HepG2 (cell line): ENCODE measurements at regions not wholly inside any gene's neighbourhood (a gene's known extent, or its start where the extent isn't known, plus 50 kb on each side); places are given as distances from the start of the nearest gene placed in this dataset.

Source experiments
- ATAC-seq: fragments of 200-7000 bp; cut with Tn5 transposase; 3 replicates; pipeline ENCODE4 v1.9.1; 2020; ENCODE audit warnings: mild to moderate bottlenecking, moderate library complexity
- BruUV-seq: library from RNA; stranded (reverse); fragments of 400-500 nt; replicated peaks from 2 replicates; lab custom pipeline; 2021; lab: Mats Ljungman, UMichigan
- CTCF ChIA-PET: fragments of 300-600 bp; formaldehyde crosslinking; extraction: SDS; loops from one replicate; lab custom pipeline; 2021; ENCODE audit warnings: low total read pairs, inconsistent platforms, low intra/inter-chr PET ratio; lab: Yijun Ruan, JAX
- POLR2A ChIA-PET: fragments of 350-600 bp; sonication (Branson Sonifier 250); formaldehyde crosslinking; loops from one replicate; lab custom pipeline; 2020; ENCODE audit warnings: antibody characterized with exemption, inconsistent platforms; lab: Yijun Ruan, JAX
- DNase-seq: peaks from one replicate; pipeline ENCODE4 v3.0.0-alpha.2; 2015; ENCODE audit warnings: low spot score
- FAIRE-seq: peaks from 3 replicates; lab custom pipeline; 2011; peaks lifted over from hg19 to GRCh38; lab: Jason Lieb, UNC
- H2AFZ ChIP-seq: one replicate; pipeline ENCODE4 v1.6.1; 2011; ENCODE audit warnings: low read length, inconsistent platforms
- H3K27ac ChIP-seq: fragments of 300-600 bp; 3 replicates; pipeline ENCODE4 v1.8.0; 2011; ENCODE audit warnings: mixed run types, mild to moderate bottlenecking, mixed read lengths, low read length, inconsistent platforms; ENCODE audit not compliant: insufficient read depth; ENCODE audit errors: extremely low read length
- H3K27me3 ChIP-seq, 2 experiments: fragments of 200-600 bp in 1 of 2; 2 replicates in 1 of 2; 3 replicates in 1 of 2; pipeline versions ENCODE4 v1.6.0 to v1.8.0; 2011; ENCODE audit warnings: low read length in 2 of 2, mild to moderate bottlenecking in 2 of 2, moderate library complexity in 2 of 2, inconsistent platforms in 1 of 2; ENCODE audit not compliant: insufficient read depth in 2 of 2, control insufficient read depth in 1 of 2
- H3K36me3 ChIP-seq, 2 experiments: fragments of 200-600 bp in 1 of 2; replicated peaks in 1 of 2; 2 replicates in 1 of 2; 3 replicates in 1 of 2; pipeline versions ENCODE4 v1.5.1 to v1.8.0; 2011; ENCODE audit warnings: low read length in 2 of 2, inconsistent platforms in 1 of 2; ENCODE audit not compliant: insufficient read depth in 2 of 2, control insufficient read depth in 1 of 2
- H3K4me1 ChIP-seq: 2 replicates; pipeline ENCODE4 v1.5.1; 2012; ENCODE audit warnings: low read length, inconsistent platforms; ENCODE audit not compliant: insufficient read depth
- H3K4me2 ChIP-seq: 2 replicates; pipeline ENCODE4 v1.6.0; 2011; ENCODE audit warnings: low read depth, low read length, inconsistent platforms
- H3K4me3 ChIP-seq, 3 experiments: fragments of 200-600 bp in 1 of 3; sonication (generic), shearing (Covaris generic) in 1 of 3; replicated peaks in 1 of 3; 2 replicates each; pipeline ENCODE4 v1.5.1; 2011 to 2016; ENCODE audit warnings: low read length in 3 of 3, inconsistent platforms in 2 of 3, low read depth in 2 of 3, mild to moderate bottlenecking in 2 of 3, control low read depth in 1 of 3, mixed read lengths in 1 of 3; ENCODE audit not compliant: insufficient read depth in 1 of 3
- H3K79me2 ChIP-seq: one replicate; pipeline ENCODE4 v1.6.1; 2011; ENCODE audit warnings: low read length, inconsistent platforms; ENCODE audit not compliant: insufficient read depth
- H3K9ac ChIP-seq: 2 replicates; pipeline ENCODE4 v1.6.0; 2011; ENCODE audit warnings: mild to moderate bottlenecking, low read depth, low read length, inconsistent platforms; ENCODE audit not compliant: insufficient read depth
- H3K9me3 ChIP-seq: 2 replicates; pipeline ENCODE4 v1.5.1; 2012; ENCODE audit warnings: mild to moderate bottlenecking, low read length
- H4K20me1 ChIP-seq: 2 replicates; pipeline ENCODE4 v1.6.0; 2011; ENCODE audit warnings: inconsistent platforms, mild to moderate bottlenecking, low read length, moderate library complexity; ENCODE audit not compliant: insufficient read depth
- E2F1 ChIP-seq: sonication (generic); formaldehyde crosslinking; IDR thresholded peaks from 2 replicates; pipeline ENCODE4 v1.5.0; 2020; ENCODE audit warnings: missing genetic modification reagents
- FLYWCH1 ChIP-seq: sonication (generic); formaldehyde crosslinking; IDR thresholded peaks from 2 replicates; pipeline ENCODE4 v1.8.1; 2023; ENCODE audit warnings: mild to moderate bottlenecking, missing genetic modification reagents
- MXI1 ChIP-seq: IDR thresholded peaks from 3 replicates; pipeline ENCODE4 v1.6.1; 2012; ENCODE audit warnings: low read depth, low read length, inconsistent platforms, borderline replicate concordance
- NPAS2 ChIP-seq: sonication (generic); formaldehyde crosslinking; IDR thresholded peaks from 2 replicates; pipeline ENCODE4 v1.8.0; 2022; ENCODE audit warnings: mild to moderate bottlenecking, missing genetic modification reagents, borderline replicate concordance
- NRL ChIP-seq: sonication (generic); formaldehyde crosslinking; IDR thresholded peaks from 2 replicates; pipeline ENCODE4 v1.5.0; 2020; ENCODE audit warnings: missing genetic modification reagents, mild to moderate bottlenecking, moderate library complexity, borderline replicate concordance
- RORA ChIP-seq: sonication (generic); formaldehyde crosslinking; IDR thresholded peaks from 2 replicates; pipeline ENCODE4 v1.5.0; 2020; ENCODE audit warnings: mild to moderate bottlenecking, missing genetic modification reagents, moderate library complexity
- THAP8 ChIP-seq: sonication (generic); formaldehyde crosslinking; IDR thresholded peaks from 2 replicates; pipeline ENCODE4 v1.5.1; 2020; ENCODE audit warnings: missing genetic modification reagents, mild to moderate bottlenecking, borderline replicate concordance
- ZNF7 ChIP-seq: IDR thresholded peaks from 2 replicates; pipeline ENCODE4 v1.6.1; 2016; ENCODE audit warnings: missing biosample characterization, missing genetic modification reagents
- WGBS: methylation state at CpG from one replicate; pipeline ENCODE4 v1.1.6; 2017; ENCODE audit warnings: low lambda C conversion rate; 5-methylcytosine and 5-hydroxymethylcytosine counted together
- in situ Hi-C: cut with HindIII; loops from 2 replicates; pipeline ENCODE4 v1.10.0; 2017; ENCODE audit warnings: low pct_unique_long_range_greater_than_20kb; ENCODE audit not compliant: extremely low pct_ligation_motif_present
- intact Hi-C: fragments of 100-400 bp; cut with micrococcal nuclease; formaldehyde crosslinking; loops from one replicate; pipeline ENCODE4 v1.10.0; 2022; ENCODE audit not compliant: unreplicated experiment

DNA sequence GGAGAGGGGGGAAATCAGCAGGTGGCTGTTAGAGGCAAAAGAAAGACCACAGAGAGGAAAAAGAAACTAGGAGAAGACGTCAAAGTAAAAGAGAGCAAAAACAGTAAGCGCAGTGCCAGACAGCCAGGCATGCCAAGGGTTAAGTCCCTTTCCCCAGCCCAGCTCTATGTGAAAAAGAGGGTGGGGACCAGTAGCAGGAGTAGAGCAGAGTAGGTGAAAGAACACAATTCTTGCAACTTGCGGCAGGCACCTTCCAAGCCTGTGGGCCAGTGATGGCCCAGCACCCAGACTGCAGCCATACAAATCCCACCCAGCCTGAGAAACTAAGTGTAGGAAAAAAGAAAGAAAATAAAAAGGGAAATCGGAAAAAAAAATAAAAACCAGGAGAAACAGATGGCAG is 64.2 kb upstream of the ZNF85 start:
- H3K9me3 ChIP-seq: peaks cover 56% of the 10 kb centered on the region
- POLR2A ChIA-PET: no interaction called here
- intact Hi-C loops: no loop called here
- H3K79me2 ChIP-seq: no peaks in the 10 kb centered on the region
- no TSS peak for BruUV-seq
- H3K36me3 ChIP-seq: no peaks in the 10 kb centered on the region
- CTCF ChIA-PET: no interaction called here
- H3K4me2 ChIP-seq: no peak overlapping the region
- H3K4me3 ChIP-seq: no peak overlapping the region
- FAIRE-seq (no peak), ATAC-seq (no peak)
- WGBS: 38% methylated on average over 4 of the region's 4 CpGs
- TF ChIP-seq NPAS2 (CRISPR knock-in tag) (no peak), E2F1 (no peak), MXI1 (no peak), RORA (no peak)
- TF ChIP-seq, all 625 proteins: peak for 0
- H4K20me1 ChIP-seq: no peaks in the 10 kb centered on the region
- H2AFZ ChIP-seq: no peak overlapping the region
- H3K27ac ChIP-seq: no peak overlapping the region
- no peaks in the 10 kb centered on the region for H3K4me1 ChIP-seq
- H3K27me3 ChIP-seq: no peaks in the 10 kb centered on the region
- DNase-seq: no peak
- H3K9ac ChIP-seq: no peak overlapping the region
- in situ Hi-C loops: no loop called here

GRCh38 chr19:20860339-20860738 is 62.7 kb upstream of the ZNF85 start:
- no TSS peak for BruUV-seq
- no peaks in the 10 kb centered on the region for H3K36me3 ChIP-seq
- FAIRE-seq (no peak), ATAC-seq (no peak), DNase-seq (no peak)
- ChIA-PET POLR2A (no interaction called here), CTCF (no interaction called here)
- H3K4me1 ChIP-seq: no peaks in the 10 kb centered on the region
- no peak overlapping the region for H3K4me3 ChIP-seq
- intact Hi-C loops (no loop called here), in situ Hi-C loops (no loop called here)
- 51% methylated on average over 7 of the region's 7 CpGs for WGBS
- H3K79me2 ChIP-seq: no peaks in the 10 kb centered on the region
- no peak overlapping the region for H3K9ac ChIP-seq
- H4K20me1 ChIP-seq: no peaks in the 10 kb centered on the region
- no peak for TF ChIP-seq NRL (CRISPR knock-in tag)
- no peak for TF ChIP-seq THAP8 (CRISPR knock-in tag)
- TF ChIP-seq FLYWCH1 (CRISPR knock-in tag): no peak
- TF ChIP-seq ZNF7 (CRISPR knock-in tag): no peak
- no peak overlapping the region for H2AFZ ChIP-seq
- H3K27ac ChIP-seq: no peak overlapping the region
- no peak overlapping the region for H3K4me2 ChIP-seq
- no peaks in the 10 kb centered on the region for H3K27me3 ChIP-seq
- peaks cover 71% of the 10 kb centered on the region for H3K9me3 ChIP-seq
